ENCODE measurements at regions not wholly inside any gene's neighbourhood (a gene's known extent, or its start where the extent isn't known, plus 50 kb on each side); places are given as distances from the start of the nearest gene placed in this dataset.
"Not testable (repeated sequence)": the region's sequence is repeated elsewhere in the genome, so short reads cannot be mapped to it uniquely, and the experiment has no call there.

GRCh38 chr4:188665491-188666457, 526.5 kb downstream of the TRIML1 start:
- Histone ChIP-seq H3K27ac (no peak overlapping the region), H3K9me3 (no peaks in the 10 kb centered on the region), H3K4me3 (no peak overlapping the region), H3K27me3 (no peaks in the 10 kb centered on the region), H3K36me3 (no peaks in the 10 kb centered on the region), H3K4me1 (no peaks in the 10 kb centered on the region)
- intact Hi-C loops (cut with DNase I) = no loop called here
- TF ChIP-seq CTCF (IDR thresholded peaks at IDR 0.05) = no peak
- ATAC-seq (no peak), DNase-seq (no peak)

GRCh38 chr4:188678691-188679090, 539.5 kb downstream of the TRIML1 start:
- H3K27me3 ChIP-seq; ATAC-seq; H3K9me3 ChIP-seq; H3K27ac ChIP-seq; H3K4me1 ChIP-seq; H3K36me3 ChIP-seq; intact Hi-C loops (cut with DNase I); H3K4me3 ChIP-seq; DNase-seq: not testable (repeated sequence)

- ATAC-seq (peak; percentile 17), DNase-seq (no peak)
- no peaks in the 10 kb centered on the region for H3K9me3 ChIP-seq
- H3K4me1 ChIP-seq = no peaks in the 10 kb centered on the region
- intact Hi-C loops (cut with DNase I) = no loop called here
- H3K27ac ChIP-seq = no peak overlapping the region
- no peaks in the 10 kb centered on the region for H3K36me3 ChIP-seq
- no peak overlapping the region for H3K4me3 ChIP-seq
- H3K27me3 ChIP-seq = no peaks in the 10 kb centered on the region
- no peak for TF ChIP-seq CTCF (IDR thresholded peaks at IDR 0.05)
These were observed 540.9 kb downstream of the TRIML1 start for GRCh38 chr4:188680004-188680666.

GRCh38 chr4:188680667-188681063, 541.4 kb downstream of the TRIML1 start:
- ATAC-seq = peak; percentile 23

GRCh38 chr4:188682321-188682720, 543.1 kb downstream of the TRIML1 start:
- H3K9me3 ChIP-seq = no peaks in the 10 kb centered on the region
- intact Hi-C loops (cut with DNase I) = no loop called here
- no peak for ATAC-seq

More at GRCh38 chr4:188680667-188681063, 541.4 kb downstream of the TRIML1 start:
- Histone ChIP-seq H3K9me3 (no peaks in the 10 kb centered on the region), H3K4me3 (no peak overlapping the region), H3K36me3 (no peaks in the 10 kb centered on the region), H3K4me1 (no peaks in the 10 kb centered on the region), H3K27ac (no peak overlapping the region), H3K27me3 (no peaks in the 10 kb centered on the region)
- TF ChIP-seq CTCF (IDR thresholded peaks at IDR 0.05) = no peak
- intact Hi-C loops (cut with DNase I) = no loop called here
- no peak for DNase-seq

More at GRCh38 chr4:188682321-188682720, 543.1 kb downstream of the TRIML1 start:
- H3K27ac ChIP-seq = no peak overlapping the region
- H3K27me3 ChIP-seq = no peaks in the 10 kb centered on the region
- no peaks in the 10 kb centered on the region for H3K4me1 ChIP-seq
- no peak for TF ChIP-seq CTCF (IDR thresholded peaks at IDR 0.05)
- no peak for DNase-seq
- H3K4me3 ChIP-seq = no peak overlapping the region
- no peaks in the 10 kb centered on the region for H3K36me3 ChIP-seq
